HG03469 (cell line): ENCODE measurements at regions not wholly inside any gene's neighbourhood (a gene's known extent, or its start where the extent isn't known, plus 50 kb on each side); places are given as distances from the start of the nearest gene placed in this dataset.

ENCODE experiments used
- ATAC-seq: cut with Tn5 transposase; IDR thresholded peaks from one replicate; pipeline ENCODE4 v1.9.1; 2021; ENCODE audit warnings: mild to moderate bottlenecking, moderate library complexity, moderate number of reproducible peaks; ENCODE audit not compliant: unreplicated experiment

- no peak for ATAC-seq
Measured at GRCh38 chr1:216927633-216928032, 204.4 kb upstream of the ESRRG start.

DNA sequence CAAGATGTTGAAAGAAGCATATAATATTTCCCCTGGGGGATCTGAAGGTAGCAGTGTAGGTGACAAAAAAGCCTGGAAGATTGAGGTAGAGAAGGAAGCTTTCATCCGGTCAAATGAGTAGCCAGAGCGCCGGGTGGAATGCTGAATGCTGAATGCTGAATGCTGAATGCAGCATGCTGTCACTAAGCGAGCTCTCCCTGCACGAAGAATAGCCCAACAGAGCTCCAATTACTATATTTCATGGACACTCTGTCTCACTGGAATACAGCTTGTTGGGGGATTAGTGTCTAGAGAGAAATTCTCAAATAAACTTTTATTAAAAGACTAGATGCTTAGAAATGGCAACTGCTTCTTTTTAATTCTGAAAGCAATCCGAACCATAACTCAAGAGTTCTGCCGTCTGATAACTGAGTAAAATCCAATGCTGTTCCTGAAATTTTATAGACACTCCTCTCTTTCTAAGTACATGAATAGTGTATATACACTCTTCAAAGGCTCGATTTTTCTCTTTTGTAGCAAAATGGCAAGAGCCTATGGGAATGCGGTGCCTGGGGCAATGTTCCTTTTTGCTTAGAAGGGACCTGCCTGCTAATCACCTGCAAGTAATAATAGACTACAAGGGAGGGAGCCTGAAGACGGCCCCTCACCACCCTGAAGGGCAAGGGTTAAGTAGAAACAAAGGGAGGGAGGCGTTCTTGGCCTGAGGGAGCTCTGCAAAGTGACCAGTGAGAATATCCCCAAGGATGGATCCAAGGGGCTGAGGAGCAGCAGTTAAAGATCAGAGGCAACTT is 203.7 kb upstream of the ESRRG start:
- ATAC-seq = no peak

- no peak for ATAC-seq
Measured at GRCh38 chr1:216925962-216926625, 202.9 kb upstream of the ESRRG start.

GRCh38 chr1:216924732-216925131 is 201.5 kb upstream of the ESRRG start:
- no peak for ATAC-seq

DNA sequence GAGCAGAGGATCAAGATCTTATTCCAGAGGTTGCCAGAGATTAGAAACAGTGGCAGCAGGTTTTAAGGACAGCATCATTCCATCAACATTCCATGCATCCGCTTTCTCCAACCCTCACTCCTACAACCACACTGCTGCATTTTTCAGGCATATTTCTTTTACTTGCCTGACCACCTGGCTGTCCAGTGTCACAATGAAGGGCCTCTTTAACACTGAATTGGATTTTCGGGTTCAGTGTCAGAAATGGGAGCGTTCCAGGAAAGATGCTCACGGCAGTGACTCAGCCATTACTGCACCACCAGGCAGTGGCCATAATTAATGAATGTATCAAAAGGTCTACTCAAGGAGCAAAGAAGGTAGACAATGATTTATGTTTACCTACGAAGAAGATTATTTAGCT is 200.4 kb upstream of the ESRRG start:
- ATAC-seq = no peak

GRCh38 chr1:216922406-216922805 is 199.2 kb upstream of the ESRRG start:
- ATAC-seq = no peak

GRCh38 chr1:216921866-216922265 is 198.6 kb upstream of the ESRRG start:
- no peak for ATAC-seq

DNA sequence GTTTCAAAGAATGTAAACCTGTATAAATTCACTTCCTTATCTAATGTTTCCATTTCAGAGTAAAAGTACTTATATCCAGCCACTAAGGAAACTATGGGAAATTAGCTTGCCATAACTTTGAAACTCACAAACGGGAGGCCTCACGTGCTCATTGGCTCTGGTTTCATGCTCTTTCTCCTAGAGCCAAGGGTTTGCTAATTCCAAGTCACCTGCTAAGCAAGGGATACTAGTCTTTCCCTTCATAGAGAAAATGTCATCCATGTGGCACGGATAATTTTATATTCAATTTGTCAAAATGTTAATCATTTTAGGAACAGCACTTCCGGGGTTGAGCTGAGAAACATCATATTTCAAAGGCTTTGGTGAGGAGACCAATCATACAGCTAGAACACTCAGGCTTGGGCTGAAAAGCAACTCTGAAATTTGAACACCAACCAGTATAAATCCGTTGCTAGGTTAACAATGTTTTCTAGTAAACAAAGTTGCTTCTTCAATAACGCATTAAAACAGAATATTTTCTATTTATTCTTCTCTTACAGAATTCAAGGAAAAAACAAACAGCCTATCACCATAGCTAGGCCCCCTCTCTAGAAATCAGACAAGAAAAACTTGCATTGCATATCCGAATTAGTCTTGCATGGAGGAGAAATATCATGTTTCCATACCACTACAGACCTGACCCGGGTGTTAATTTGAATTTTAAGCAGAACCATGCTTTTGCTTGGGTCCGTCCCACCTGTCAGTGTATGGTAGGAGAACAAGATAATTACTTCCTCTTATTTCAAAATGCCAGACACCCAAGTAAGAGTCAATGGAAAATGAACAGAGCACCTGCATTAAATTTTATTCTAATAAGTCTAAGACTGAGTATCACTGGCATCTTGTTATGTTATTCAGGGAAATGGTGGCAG is 196.1 kb upstream of the ESRRG start:
- no peak for ATAC-seq

DNA sequence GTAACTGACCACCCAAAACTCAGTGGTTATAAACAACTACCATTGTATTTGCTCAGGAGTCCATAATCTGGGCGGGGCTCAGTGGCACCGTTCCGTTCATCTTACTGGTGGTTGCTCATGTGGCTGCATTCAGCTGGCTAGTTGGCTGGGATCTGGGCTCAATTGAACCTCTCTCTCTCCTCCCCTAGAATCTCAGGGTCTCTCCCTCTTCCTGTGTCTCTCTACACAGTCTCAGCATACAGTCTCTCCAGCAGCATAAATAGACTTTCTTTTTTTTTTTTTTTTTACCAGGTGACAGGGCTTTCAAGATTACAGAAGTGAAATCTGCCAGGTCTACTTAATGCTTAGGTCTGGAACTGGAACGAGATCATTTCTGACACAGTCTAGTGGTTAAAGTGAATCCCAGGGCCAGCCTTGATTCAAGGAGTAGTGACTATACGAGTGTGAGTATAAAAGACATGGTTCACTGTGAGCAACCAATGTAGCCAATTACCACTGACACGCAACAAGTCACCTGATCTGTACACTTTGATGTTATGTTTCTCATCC is 193.7 kb upstream of the ESRRG start:
- ATAC-seq = no peak

DNA sequence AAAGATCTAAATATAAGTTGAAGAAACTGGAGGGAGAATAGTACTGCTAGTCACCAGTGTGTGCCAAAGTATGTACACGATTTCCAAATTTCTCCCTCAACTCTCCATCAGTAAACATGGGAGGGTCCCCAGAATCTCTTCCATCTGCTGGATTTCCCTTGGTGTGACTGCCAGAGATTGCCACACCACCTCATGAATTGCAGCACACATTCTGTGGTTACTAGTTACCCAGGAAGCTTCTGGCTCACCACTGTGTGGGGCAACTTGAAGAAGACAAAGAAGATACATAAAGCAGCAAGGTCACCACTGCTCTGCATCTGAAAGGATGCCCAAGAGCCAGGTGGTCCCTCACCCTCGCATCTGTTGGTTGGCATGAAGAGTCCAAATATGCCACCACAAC is 191.7 kb upstream of the ESRRG start:
- no peak for ATAC-seq

- no peak for ATAC-seq
Measured at GRCh38 chr1:216913976-216914375, 190.7 kb upstream of the ESRRG start.

- ATAC-seq = no peak
Measured at GRCh38 chr1:216910081-216910840, 187.0 kb upstream of the ESRRG start.

GRCh38 chr1:216908126-216908525 is 184.9 kb upstream of the ESRRG start:
- ATAC-seq = no peak

DNA sequence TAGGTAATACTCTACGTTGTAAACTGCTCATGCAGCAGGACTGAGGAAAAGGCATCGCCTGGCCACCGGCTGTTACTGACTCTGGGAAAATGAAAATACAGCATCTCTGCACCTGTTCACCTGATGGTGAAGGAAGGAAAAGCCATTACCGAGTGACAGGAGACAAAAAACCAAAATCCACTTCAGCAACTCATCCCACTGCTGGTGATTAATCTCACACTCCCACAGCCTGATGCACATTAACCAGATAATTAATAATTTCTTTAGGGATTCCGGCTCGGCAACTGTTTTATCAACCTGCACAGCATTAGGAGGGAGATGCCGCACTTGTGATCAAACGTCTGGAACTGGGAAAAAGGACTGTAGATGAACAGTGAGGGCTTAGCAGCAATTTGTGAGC is 183.9 kb upstream of the ESRRG start:
- no peak for ATAC-seq

GRCh38 chr1:216905781-216906180 is 182.6 kb upstream of the ESRRG start:
- no peak for ATAC-seq

- no peak for ATAC-seq
Measured at GRCh38 chr1:216905137-216905536, 181.9 kb upstream of the ESRRG start.

DNA sequence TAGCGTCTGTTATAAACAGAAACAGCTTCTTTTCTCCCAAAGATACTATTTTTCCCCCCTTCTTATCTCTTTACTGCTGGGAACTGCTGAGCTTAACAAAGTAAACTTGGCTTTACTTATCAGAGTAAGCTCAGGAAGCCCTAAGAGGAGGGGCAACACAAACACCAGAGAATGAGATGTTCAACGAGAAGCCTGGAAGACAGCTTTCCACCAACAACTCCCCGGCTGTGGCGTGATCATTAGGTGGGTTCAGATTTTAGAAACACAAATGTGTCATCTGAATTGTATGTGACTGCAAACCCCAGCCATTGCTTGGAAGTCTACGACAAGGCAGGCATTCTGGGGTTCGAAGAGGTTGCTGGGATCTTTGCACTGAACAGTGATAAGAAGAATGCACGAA is 181.2 kb upstream of the ESRRG start:
- no peak for ATAC-seq

GRCh38 chr1:216903382-216903740 is 180.1 kb upstream of the ESRRG start:
- ATAC-seq = no peak

DNA sequence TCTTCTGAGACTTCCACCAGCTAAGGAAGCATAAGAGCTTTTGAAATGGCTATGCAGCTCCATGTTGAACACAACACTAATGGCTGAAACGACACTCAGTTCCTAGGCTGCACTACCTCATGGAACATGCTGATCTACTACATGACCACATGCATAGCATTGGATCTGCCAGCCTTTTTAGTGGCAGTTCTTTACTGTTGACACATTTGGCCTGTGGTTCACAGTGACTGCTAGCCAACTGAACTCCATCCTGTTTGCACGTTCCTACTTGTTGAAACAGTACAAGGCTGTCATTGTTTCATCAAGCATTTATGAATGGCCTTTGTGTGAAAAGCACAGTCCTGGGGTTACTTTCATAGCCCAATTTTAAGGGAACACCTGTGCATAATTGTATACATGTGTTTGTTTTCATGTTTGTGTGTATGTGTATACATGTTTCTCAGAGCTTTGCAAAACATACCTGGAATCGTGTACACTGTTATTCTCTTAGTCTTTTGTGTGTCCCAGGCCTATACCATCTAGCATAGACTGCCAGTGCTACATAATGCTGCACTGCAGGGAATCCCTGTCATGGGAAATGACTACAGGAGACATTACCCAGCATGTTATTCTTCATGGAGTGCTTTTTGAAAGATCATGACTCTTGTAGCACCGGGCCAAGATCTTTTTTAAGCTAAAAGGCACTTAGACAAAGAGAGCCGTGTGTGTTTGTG is 179.6 kb upstream of the ESRRG start:
- no peak for ATAC-seq

DNA sequence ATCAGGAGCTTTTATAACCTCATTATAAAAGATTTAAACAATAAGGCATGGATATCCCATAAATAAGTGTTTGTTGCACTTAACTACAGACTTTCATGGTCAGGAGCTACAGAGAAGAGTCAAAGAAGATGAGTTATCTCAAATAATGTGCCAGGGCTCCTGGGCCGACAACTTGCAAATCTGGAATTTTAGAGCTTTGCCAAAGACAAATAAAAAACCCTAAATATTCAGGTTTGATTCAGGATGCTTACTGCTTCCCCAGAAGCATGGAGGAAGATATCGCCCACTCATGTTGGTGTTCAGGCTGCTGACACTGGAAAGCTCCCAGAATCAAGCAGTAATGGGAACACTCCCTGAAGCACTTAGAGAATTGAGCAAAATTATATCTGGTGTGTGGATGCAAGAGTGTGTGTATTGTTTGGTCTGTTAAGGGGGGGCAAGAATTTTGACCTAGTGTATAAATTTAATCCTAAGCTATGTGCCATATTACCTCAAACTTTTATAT is 176.9 kb upstream of the ESRRG start:
- ATAC-seq = no peak
